Stimulated activated CD4-positive, alpha-beta T cell treated with anti-CD3 and anti-CD28 coated beads, Interleukin-1b, Interleukin-23, amount 100 ng/mL, for 4 hours (primary cell): ENCODE measurements at regions not wholly inside any gene's neighbourhood (a gene's known extent, or its start where the extent isn't known, plus 50 kb on each side); places are given as distances from the start of the nearest gene placed in this dataset.

Experiments used
- DNase-seq, 2 donors: peaks; one replicate each; pipeline ENCODE4 v3.0.0-alpha.2; 2020; ENCODE audit warnings: low read depth in 2 of 2

DNA sequence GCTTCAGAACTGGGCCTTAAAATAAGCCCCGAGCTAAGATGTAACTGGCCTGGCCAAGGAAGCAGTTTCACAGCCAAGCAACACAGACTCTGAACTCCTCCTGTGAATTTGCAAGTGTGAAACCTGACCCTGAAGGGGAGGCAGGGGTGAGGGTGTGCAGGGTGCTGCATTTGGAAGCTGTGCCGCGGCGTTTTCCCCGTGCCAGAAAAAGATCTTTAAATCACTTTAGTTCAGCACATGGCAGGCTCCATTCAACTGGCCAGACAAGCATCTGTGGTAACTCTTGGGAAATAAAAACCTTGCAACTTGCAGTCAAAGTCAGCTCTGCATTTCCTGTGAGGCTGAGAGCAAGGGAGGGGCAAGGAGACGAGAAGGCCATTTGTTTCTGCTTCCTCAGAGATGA lies 209.3 kb upstream of the SOX11 start:
- no peak for DNase-seq

DNA sequence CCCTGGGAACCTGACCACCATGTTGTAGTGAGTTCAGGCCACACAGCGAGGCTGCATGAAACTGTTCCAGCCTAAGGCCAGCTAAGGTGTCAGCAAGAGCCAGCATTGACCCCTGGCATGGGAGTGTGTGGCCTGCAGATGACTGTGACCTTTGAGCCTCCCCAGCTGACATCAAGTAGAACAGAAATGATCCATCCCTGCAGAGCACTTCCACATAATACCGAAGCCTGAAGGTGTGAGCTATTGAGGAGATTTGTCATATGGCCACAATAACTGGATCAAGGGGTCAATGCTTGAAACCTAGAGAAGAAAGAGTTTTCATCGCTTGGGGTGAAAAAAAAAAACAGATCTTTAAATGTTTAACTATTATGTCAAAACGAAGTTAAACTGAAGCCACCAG lies 207.3 kb upstream of the SOX11 start:
- DNase-seq = no peak

DNA sequence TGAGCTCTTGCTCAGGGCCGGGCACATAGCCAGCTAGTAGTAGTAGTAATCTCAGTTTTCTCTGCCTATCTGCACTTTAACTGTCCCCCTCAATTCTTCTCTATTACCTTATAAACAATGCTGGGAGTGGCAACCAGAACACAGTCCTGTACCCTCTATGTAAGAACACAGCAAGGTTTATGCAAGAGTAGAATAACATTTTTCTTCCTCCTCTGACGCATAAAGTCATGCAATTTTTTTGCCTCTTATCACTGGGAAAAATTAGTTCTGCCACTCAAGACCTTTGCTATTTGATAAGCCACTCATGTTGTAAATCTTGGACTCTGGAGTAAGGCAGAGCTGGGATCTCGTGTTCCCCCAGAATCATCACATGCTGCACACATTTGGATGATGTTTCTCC lies 200.7 kb upstream of the SOX11 start:
- no peak for DNase-seq

DNA sequence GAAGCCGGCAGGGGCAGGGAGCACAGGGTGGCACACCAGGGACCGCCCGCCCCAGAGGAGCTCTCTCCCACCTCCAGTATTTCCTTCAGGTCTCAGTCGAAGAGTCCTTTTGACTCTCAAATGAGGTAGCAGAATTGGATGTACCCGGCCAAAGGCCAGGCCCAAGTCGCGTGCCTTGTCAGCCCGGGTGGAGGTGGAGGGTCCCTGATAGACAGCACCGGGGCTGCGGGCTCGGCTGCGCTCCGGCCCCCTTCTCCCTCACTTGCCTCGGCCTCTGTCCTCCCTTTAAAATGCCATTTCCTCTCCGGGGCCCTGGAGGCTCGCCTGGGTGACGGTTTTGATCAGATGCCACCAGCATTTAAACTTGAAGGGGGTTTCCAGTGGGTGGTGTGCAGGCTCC lies 198.9 kb upstream of the SOX11 start:
- DNase-seq = no peak

DNA sequence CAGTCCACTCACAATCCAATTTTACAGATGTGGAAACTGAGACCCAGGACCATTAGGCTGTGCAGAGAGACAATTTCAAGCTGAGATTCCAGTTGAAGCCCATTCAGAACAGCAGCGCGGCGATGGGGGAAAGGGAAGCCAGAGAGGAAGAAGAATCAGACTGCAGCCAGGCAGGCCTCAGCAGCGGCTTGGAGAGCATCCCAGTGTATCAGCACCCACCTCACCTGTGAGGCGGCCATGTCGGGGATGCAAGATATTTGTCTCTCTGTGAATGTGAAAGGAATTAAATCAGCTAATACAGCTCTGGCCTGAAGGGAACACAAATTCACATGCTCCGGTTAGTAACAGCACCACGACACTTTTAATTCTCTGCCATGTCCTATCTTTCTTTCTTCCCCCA lies 198.0 kb upstream of the SOX11 start:
- DNase-seq = no peak

DNA sequence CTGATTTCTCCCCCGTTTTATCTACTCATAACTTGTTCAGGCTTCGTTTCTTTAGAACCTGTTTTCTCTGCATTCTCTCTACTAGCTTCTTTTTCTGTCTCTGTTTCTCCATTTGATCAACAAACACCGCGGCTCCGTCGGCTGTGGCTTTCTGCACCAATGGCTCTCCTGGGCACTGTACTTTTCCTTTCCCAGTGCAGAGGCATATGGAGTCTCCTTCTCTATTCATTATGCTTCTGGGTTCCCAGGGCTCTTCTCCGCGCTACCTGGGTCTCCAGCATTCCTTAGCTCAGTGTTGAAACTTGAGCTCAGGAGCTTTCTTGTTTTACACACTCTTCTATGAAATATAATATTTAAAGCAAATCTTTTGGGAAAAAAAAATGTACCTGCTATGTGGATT lies 196.6 kb upstream of the SOX11 start:
- DNase-seq = no peak

DNA sequence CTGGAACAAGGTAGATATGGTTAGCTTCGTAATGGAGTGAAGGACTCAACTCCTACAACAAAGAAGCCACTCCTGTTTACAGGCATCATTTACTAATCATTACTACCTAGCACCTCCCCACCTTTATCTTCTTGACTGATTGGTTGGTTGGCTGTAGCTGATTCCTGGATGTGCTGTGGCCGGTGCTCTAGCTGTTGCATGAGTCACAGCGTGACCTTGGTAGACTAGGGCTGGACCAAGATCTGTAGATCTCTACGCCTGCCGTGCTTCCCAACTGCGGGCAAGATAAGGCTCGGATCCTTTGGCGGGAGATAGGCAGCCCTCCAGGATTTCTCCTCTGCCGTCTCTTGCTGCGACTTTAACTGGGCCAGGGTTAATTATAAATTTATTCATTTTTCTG lies 194.3 kb upstream of the SOX11 start:
- DNase-seq = no peak

DNA sequence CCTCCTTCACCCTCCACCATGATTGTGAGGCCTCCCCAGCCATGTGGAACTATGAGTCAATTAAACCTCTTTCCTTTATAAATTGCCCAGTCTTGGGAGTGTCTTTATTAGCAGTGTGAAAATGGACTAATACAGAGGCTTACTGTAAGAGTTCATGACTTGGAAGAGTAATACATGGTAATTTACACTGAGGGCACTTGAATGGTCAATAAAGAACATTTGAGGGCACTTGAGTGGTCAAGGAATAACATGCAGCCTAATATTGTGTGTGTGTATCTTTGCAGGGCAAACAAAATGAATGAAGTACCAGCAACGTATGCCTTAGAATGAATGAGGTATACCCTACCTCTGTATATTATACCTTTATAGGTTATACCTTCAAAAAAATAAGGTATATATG lies 190.4 kb upstream of the SOX11 start:
- no peak for DNase-seq

DNA sequence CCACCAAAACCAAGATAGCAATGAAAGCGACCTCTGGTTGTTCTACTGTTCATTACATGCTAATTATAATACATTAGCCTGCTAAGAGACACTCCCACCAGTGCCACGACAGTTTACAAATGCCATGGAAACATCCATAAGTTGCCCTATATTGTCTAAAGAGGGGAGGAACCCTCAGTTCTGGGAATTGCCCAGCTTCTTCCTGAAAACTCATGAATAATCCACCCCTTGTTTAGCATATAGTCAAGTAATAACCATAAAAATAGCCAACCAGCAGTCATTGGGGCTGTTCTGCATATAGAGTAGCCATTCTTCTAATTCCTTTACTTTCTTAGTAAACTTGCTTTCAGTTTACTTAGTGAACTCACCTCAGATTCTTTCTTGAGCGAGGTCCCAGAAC lies 189.8 kb upstream of the SOX11 start:
- no peak for DNase-seq

DNA sequence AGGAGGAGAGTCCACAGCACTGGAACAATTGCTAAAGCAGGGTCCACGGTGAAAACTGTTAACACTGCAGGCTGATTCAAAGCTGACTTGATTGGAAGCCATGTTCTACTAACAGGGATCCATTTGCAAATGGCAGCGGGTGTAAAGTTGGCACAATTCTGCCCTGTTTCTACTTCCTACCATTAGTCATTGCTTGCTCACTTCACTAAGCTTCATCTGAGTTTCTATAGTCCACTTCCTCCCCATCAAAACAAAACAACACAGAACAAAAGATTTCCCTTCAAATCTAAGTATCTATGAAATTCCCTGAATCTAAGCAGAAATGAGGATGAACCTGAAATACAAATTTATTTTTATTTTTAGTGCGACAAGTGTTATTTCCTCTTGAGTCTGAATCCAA lies 187.4 kb upstream of the SOX11 start:
- DNase-seq = no peak

DNA sequence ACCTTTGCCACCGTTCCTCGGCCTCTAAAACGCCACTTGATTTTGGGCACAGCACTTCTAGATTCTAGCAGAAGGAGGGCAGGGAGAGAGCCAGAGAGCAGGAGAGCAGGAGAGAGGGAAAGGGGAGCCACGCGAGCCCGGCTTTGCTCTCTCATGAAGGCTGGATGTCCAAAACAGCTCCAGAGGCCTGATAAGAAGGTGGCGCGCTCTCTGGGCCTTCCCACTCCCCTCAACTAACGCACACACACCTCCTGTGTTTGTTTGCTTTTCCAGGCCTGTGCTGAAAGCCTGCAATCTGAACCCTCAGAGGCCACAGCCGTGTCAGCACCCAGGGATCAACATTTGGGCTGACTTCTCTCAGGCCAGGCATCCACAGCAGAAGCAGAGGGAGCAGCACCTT lies 184.8 kb upstream of the SOX11 start:
- no peak for DNase-seq

DNA sequence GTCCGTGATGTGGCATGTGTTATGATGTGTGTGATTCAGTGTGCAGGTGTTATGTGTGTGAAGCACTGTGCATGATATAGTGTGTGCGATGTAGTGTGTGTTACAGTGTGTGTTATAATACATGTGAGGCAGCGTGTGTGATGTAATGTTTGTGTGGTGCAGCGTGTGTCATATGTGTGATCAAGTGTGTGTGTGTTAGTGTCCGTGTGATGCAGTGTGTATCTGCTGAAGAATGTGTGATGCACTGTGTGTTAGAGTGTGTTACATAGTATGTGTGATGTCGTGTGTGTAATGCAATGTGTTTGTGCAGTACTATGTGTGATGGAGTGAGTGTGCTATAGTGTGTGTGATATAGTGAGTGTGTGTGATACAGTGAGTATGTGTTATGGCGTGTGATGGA lies 182.8 kb upstream of the SOX11 start:
- DNase-seq = no peak

DNA sequence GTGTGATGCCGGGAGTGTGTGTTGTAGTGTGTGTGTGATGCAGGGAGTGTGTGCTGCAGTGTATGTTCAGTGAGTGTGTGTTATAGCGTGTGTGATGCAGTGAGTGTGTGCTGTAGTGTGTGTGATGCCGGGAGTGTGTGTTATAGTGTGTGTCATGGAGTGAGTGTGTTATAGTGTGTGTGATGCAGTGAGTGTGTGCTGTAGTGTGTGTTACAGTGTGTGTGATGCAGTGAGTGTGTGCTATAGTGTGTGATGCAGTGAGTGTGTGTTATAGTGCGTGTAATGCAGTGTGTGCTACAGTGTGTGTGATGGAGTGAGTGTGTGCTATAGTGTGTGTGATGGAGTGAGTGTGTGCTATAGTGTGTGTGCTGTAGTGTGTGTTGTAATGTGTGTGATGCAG lies 182.1 kb upstream of the SOX11 start:
- no peak for DNase-seq

DNA sequence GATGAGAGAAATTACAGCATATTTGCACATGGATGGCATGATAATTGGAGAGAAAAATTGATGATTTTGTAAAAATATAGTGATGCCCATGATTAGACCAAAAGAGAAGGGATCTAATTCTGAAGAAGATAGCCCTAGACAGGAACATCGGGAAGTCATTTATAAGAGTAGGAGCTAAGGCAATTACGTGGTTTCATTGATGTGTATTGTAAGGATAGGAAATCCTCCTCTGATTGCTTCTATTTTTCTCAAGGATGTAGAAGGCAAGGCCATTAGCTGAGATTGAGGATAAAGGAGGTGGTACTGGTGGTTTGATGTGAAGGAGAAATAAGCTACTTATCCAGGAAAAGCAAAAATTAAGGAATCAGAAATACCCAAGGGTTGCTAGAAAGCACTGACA lies 176.5 kb upstream of the SOX11 start:
- DNase-seq = no peak

DNA sequence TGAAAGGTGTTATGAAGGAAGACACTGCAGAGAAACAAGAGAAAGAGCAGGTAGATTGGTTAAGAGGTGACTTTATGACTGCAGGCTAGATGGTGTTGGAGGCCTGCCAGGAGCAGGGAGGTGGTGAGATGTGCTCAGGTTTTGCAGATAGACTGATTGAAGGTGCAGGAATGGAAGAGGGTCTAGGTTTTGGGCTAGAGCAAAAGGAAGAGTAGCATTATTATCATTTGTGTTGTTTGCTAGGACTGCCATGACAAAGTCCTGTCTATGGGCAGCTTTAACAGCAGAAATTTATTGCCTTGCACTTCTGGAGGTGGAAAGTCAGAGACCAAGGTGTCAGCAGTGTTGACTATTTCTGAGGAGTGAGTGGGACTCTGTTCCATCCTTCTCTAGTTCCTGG lies 172.9 kb upstream of the SOX11 start:
- no peak for DNase-seq

DNA sequence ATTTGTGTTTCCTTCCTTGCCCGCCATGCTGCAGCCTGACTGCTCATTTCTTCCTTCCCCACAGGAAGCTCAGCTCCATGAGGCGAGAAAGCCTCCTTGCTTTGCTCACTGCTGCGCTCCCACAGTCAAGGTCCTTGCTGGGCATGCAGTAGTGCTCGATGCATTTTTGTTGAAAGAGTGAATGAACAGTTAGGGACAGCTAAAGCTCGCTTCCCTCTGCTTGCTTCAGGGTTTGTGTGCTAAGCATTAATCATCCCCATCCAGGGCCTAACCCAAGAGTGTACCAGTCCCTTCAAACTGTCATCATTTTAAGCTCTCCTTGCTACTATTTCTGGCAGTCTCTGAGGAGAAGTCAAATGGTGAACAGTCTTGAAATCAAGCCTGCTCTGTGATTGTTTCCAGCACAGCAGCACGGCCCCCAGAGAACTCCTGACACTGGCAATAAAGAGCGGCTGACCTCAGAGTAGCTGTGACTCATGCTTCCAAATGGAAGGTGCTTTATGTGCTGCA lies 171.7 kb upstream of the SOX11 start:
- no peak for DNase-seq

DNA sequence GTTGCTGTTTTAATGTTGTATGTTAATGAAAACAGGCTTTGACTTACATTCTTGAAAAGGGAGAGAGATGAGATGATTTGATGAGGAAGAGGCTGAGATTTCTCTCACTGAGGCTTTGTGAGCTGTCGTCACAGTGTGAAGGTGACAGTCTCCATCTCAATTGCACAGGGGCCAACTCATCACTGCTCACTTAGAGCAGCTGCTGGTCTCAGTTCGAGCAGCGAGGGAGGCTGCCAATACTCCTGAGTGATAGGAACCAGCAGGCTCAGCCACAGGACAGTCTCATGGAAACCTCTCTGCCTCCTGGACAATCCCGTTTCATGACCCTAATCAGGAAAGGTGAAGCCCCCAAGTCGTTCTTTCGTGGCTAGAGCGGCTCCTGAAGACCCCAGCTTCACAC lies 170.7 kb upstream of the SOX11 start:
- DNase-seq = no peak

DNA sequence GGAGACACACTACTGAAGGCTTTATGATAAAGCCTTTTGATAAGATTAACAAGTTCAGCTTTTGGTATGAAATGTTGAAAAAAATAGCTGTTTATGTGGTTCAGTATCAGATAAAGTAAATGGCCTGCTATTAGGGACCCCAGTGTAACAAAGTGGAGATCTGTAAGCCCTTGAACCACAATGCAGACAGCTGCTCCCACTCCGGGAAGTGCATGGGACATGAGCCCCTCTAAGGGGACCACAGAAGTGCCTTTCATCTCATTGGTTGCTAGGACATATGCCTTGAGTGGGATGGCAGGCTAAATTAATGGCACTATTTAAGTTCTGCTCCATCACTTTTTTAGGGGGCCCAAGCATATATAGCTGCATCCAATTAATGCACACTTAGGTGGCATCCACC lies 167.6 kb upstream of the SOX11 start:
- DNase-seq = no peak

DNA sequence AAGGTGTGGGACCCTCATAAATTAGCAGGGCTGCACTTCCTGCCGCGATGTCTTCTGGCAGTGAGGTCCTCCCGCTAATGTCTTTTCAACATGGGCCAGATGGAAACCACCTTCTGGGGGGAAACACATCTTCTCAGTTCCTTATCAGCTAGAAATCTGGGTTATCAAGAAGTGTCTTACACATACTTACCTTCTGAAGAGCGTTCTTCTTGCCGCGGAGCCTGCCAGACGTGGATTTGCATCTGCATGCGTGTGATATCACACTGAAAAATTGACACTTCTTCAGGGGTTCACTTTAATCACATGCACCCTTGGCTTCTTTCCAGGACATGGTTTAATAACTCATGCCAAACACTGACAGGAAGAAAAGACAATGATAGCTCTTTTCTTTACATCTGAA lies 163.5 kb upstream of the SOX11 start:
- DNase-seq = no peak

DNA sequence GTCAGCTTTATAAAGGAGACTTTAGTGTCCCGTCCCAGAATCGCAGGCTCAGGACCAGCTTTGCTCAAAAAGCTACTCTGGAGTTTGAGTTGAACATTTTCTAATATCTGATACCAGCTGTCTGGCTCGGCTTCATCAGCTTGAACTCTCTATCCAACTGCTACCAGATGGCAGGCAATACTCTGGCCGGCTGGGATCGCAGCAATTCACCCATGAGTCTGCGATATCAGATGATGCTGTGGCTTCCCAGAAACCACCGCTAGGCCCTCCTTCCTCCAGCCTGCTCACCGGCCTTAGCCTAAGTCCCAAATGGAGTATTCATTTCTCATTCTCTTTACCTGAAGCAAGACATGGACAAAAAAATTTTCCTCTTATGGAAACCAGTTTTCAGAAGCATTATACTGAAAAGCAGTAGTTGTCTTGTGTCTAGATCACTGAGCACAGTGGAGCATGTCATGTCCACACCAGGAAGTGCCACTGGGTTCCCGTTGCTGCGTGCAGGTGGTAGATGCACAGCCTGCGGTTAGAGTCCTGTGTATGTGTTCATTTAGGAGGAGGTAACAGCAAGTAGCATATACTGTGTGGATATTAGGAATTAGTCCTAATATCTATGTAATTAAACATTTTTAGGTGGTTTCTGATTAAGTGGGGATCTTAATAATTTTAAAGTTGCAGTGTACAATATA lies 162.0 kb upstream of the SOX11 start:
- no peak for DNase-seq

DNA sequence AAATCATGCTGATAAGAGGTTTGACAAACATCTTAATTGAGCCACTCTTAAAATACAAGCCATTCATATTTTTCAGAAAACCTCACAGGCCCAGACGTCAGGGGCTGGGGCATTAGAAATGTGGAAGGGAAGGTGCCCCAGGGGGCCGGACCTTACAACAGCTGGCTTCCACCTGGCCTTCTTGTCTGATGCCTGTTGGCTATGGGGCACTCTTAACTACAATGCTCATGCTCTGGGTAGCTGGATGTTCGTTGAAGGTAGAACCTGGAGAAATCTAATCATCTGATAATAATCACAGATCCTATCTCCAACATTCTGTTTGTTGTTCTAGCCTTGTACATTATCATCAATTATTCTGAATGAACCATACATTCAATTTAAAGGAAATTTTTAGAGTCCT lies 156.9 kb upstream of the SOX11 start:
- DNase-seq = no peak

DNA sequence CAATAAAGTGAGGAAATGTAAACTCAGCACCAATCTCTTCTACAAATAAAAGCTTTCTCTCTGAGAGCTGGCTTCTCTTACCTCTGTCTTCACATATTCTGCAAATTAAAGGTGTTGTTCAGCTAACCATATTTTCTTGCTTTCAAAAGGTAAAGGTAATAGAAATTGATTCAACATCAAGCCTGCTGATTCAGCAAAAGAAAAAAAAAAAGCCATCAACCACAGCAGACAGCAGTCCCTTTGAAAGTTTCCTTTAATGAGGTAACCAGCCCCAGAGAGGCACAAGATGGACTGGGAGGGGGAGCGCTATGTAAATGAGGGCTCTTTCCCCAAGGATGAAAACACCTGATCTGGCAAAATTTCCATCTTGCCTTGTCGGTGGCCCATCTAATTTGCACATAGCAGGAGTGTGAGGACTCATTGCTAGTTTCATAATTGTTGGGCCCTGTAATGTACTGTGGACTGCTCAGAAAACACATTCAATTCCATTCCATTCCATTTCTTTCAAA lies 154.9 kb upstream of the SOX11 start:
- no peak for DNase-seq

DNA sequence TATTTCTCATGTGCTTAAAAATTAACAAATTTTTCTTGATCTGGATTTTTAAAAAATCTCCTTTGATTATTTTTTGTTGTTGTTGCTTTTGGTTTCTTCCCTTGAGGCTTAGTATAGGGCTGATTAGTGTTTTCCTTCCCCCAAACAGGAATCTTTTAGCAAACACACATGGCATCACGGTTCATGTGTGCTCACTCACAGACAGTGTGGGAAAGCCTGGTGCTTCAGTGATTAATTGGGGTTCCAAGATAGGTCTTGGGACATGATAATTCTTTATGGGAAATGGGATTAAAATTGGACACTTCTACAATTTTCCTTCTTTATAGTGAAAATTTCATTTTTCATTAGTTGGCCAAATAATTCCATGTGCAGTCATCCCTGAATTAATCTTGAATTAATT lies 153.9 kb upstream of the SOX11 start:
- no peak for DNase-seq

DNA sequence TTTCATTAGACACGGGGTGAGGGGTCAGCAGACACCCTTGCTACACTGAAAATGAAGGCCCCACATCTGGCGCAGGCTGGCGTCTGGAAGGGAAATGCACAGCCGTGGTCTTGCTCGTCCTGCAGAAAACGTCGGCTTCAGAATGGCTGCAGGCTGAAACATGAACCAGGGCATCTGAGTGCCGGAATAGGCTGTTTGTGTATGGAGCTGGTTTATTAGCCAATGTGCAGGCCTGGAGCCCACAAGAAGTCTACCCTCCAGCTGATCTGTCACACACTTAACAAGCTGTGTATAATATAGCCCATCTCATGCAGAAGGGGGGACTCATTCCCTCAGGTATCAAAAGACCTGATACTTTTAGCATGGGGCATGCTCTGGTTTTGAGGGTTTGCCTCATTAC lies 153.4 kb upstream of the SOX11 start:
- DNase-seq = no peak
